NCI-H2081 treated with DMSO at 0.1 percent for 48 hours (cell line): ENCODE measurements at regions not wholly inside any gene's neighbourhood (a gene's known extent, or its start where the extent isn't known, plus 50 kb on each side); places are given as distances from the start of the nearest gene placed in this dataset.

Source experiments
- DNase-seq: peaks from one replicate; lab custom pipeline; 2025; lab: John Stamatoyannopoulos, UW

DNA sequence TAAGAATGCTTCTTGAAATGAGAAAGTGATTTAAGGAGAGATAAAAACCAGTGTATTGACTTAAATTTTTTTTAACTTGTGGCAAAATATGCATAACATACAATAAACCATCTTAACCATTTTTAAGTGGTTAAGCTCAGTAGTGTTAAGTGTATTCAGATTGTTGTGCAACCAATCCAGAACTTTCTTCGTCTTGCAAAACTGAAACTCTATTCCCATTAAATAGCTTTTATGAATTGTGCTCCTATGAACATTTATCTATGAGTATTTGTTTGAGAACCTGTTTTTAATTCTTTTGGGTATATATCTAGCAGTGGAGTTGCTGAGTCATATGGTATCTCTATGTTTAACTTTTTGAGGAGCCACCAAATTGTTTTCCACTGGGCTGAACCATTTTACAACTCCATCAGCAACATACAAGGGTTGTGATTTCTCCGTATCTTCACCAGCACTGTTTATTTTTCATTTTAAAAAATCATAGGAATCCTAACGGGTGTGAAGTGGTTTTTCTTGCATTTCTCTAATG lies 76.6 kb upstream of the ACTBL2 start:
- DNase-seq: no peak

DNA sequence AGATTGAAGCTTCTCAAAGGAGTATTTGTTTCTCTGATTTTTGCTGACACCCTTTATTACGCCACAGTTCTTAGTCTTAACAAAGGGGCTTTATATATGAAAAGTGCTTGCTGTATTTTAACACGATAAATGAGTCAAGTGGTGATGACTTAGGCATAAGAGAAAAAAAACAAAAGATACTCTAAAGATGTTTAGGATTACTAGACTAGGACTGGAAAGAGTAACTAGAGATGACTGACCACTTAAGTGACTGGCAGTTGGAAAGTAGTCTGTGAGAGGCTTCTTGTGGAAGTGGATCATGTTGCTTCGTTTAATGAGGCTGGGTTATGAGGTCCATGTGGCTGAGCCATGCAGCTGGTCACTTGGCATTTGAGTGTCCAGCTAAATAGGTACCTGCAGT lies 69.4 kb upstream of the ACTBL2 start:
- DNase-seq: no peak

DNA sequence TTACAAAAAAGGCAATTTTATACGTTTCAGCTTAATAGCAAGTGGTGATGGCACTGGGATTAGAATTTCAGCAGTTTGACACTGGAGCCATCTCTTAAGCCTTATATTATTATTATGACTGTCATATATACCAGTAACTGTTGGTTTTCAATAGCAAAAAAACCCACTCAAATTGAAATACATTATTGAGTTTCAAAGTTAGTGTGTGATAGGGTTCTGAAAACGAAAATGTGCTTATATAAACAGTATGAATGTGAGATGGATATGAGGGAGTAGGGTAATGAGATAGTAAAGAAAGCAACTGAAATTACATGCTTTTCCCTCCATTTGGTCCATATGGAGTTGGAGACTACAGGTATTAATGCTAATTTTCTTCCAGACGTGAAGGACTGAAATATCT lies 68.6 kb upstream of the ACTBL2 start:
- DNase-seq: no peak

DNA sequence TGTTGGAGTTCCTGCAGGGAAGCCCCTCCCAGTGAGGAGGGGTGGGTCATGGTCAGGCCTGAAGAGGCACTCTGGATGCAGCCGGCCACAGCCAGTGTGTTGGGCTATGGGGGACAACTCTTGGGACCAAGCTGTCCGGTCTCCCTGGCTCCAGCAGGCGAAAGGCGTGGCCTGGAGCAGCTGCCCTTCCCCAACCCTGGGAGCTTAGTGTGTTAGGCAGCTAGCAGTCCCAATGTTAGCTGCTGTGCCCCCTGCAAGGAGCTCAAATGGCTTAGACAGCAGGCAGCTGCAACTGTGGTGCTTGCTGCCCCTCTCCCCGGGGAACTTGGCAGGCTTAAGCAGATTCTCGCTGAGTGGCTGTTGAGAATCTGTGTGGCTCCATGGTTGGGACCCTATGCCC lies 67.5 kb upstream of the ACTBL2 start:
- DNase-seq: no peak

DNA sequence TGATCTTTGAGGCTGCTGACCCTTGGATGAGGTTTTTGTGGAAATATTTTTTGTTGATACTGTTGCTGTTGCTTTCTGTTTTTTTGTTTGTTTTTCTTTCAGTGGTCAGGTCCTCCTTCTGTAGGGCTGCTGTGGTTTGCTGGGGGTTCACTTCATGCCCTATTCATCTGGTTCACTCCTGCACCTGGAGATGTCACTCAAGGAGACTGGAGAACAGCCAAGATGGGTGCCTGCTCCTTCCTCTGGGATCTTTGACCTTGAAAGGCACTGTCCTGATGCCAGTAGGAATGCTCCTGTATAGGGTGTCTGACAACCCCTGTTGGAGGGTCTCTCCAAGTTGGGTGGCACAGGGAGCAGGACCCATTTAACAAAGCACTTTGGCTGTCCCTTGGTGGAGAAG lies 67.0 kb upstream of the ACTBL2 start:
- no peak for DNase-seq

DNA sequence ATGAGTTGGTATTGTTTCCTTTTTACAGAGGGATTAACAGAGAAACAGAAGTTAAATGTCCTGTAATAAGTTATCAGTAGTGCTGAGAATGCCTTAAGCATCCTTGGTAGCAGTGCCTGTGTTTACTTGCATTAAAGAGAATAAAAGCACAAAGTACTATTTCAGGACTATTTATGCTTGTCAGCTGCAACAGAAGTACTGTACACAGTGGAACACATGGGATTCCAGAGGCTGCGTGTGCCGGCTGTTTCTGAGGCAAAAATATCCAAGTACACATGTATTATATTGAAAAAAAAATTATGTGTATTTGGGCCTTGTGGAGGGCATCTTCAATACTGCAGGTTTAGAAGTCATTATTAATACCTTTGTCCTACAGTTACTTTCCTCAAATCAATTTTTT lies 58.2 kb upstream of the ACTBL2 start:
- DNase-seq: no peak

DNA sequence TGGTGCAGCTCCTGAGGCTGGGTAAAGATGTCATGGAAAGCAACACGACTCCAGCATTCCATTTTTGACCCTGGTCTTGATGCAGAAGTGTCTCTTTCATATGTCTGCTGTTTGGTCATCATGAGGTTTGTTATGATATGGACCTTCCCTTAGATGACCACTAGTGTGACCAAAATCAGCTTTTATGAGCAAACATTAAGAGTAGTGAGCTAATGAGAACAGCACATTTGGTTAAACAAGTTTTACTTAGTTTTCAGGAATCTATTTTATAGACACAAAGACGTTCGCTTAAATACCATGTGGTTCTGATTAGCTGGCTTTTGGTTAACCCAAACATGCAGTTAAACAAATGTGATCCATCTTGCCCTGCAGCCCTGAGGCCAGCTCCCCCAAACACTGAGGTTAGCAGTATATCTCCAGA lies 56.7 kb upstream of the ACTBL2 start:
- DNase-seq: no peak

DNA sequence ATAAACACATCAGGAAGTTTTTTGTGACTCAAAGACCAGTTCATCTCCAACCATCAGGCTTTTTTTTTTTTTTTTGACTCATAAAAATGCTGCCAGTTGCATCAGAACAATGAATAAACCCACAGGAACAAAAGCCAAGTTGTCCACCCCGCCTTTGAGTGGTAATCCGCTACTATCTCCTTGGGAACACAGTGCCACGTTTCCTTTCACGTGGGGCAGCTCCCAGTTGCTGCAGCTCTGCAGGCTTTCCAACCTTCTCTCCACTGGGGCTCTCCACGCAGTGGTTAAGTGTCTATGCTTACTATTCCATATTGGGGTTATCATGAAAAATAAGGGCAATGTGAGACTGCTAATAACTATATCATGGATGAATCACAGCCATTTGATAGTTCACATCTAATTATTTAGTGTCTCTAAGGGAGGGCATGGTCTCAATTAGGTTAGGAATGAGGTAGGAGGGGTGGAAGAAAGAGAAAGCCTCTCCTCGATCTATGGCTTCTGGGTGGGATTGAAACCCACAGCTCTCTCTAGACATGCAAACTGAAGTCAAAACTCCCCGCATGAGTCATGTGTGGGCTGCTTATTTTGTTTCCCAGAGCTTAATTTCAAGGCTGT lies 55.8 kb upstream of the ACTBL2 start:
- DNase-seq: no peak

DNA sequence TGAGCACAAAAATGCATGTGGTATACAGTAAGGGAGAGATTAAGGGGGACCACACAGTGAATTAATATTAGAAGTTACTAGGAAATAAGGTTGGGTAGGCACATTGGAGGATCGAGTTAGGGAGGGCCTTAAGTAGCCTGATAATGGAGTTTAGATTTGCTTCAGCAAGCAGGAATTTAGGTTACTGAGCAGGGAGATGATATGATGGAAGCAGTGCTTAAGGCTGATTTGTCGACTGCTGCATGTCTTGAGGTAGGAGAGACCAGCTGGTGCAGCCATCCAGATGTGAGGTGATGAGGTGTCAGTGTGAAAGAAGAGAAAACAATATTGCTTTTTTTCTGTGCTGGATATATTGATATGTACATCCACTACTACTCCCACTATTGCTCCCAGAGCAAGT lies 55.2 kb upstream of the ACTBL2 start:
- no peak for DNase-seq

DNA sequence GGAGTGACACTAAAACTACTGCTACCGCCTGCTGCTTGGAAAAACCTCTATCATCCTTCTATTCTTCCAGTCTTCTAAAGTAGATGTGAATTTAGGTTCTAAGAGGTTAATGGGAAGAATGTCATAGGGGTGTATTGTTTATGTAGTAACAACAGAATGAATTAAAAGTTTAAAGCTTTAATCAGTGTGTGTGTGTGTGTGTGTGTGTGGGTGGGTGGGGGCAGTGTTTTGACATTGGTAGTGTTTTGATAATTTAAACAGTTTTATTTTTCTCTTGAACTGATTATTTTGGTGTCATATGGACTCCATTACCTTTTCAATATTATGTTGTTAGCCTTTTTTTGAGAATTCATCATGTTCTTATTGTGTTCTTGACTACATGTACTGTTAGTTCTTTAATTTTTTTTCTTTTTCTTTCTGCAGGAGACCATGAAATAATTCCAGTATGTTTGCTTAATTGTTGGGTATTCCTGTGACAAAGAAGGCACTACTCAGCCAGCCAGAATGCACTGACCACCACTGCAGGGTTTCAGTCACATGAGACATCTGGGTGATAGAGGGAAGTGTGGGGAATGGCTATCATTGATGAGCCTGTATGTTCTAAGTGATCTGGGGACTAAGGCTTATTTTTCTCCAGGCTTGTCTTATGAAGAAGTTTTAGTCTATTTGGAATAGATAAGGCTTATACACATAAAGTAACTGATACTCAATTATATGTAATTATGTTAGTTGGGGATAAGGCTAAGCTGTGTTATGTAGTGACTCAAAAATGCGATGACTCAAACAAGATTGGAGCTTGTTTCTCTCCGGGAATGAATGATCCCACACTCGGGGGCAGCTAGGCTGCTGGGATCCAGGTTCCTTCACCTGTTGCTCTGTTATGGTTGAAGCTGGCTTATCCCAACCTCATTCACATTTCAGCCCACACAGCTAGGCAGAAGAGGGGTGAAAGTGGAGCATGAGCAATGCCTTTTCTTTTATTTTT lies 50.2 kb upstream of the ACTBL2 start:
- no peak for DNase-seq
